H1 (cell line): ENCODE measurements at regions not wholly inside any gene's neighbourhood (a gene's known extent, or its start where the extent isn't known, plus 50 kb on each side); places are given as distances from the start of the nearest gene placed in this dataset.

Experiments used
- CTCF ChIA-PET: fragments of 300-600 bp; sonication (Branson Sonifier 250); formaldehyde crosslinking; loops from one replicate; lab custom pipeline; 2021; ENCODE audit not compliant: partially characterized antibody; lab: Charles Lee
- POLR2A ChIA-PET: fragments of 300-600 bp; sonication (Branson Sonifier 250); formaldehyde crosslinking; loops from one replicate; lab custom pipeline; 2021; ENCODE audit warnings: inconsistent platforms; ENCODE audit not compliant: partially characterized antibody; lab: Charles Lee
- DNase-seq, 2 experiments: peaks; one replicate each; pipeline versions ENCODE4 v3.0.0 to v3.0.0-alpha.2; 2010 to 2022; ENCODE audit warnings: low spot score in 2 of 2, low read depth in 1 of 2, mixed read lengths in 1 of 2
- FAIRE-seq: peaks from 2 replicates; lab custom pipeline; 2011; peaks lifted over from hg19 to GRCh38; lab: Jason Lieb, UNC
- H2AFZ ChIP-seq: 2 replicates; pipeline ENCODE4 v1.8.1; 2012; ENCODE audit warnings: low read length, inconsistent platforms
- H2AK5ac ChIP-seq: 2 replicates; pipeline ENCODE4 v1.6.1; 2013; ENCODE audit warnings: low read depth, low read length
- H2BK120ac ChIP-seq: replicated peaks from 2 replicates; pipeline ENCODE3; 2013; ENCODE audit warnings: low read depth, low read length, inconsistent platforms
- H2BK12ac ChIP-seq: 2 replicates; pipeline ENCODE4 v1.6.1; 2013; ENCODE audit warnings: low read depth, low read length
- H2BK15ac ChIP-seq: 2 replicates; pipeline ENCODE4 v1.6.1; 2013; ENCODE audit warnings: low read length
- H2BK20ac ChIP-seq: 2 replicates; pipeline ENCODE4 v1.6.1; 2013; ENCODE audit warnings: low read length
- H2BK5ac ChIP-seq: 2 replicates; pipeline ENCODE4 v1.6.1; 2013; ENCODE audit warnings: low read depth, low read length
- H3K14ac ChIP-seq: 2 replicates; pipeline ENCODE4 v1.6.1; 2013; ENCODE audit warnings: inconsistent platforms; ENCODE audit not compliant: insufficient read length
- H3K18ac ChIP-seq: 2 replicates; pipeline ENCODE4 v1.6.1; 2013; ENCODE audit warnings: low read length; ENCODE audit errors: extremely low read depth
- H3K23ac ChIP-seq: 2 replicates; pipeline ENCODE4 v1.6.1; 2013; ENCODE audit warnings: inconsistent platforms; ENCODE audit not compliant: insufficient read length
- H3K23me2 ChIP-seq: 2 replicates; pipeline ENCODE4 v1.6.1; 2013; ENCODE audit warnings: low read depth, low read length
- H3K27ac ChIP-seq: 2 replicates; pipeline ENCODE4 v1.6.1; 2011; ENCODE audit warnings: low read depth, low read length, inconsistent platforms
- H3K27me3 ChIP-seq, 4 experiments: replicated peaks in 1 of 4; 1 replicate in 1 of 4; 2 replicates in 3 of 4; pipeline versions ENCODE4 v1.6.1 to v1.8.1; 2011 to 2013; ENCODE audit warnings: low read length in 3 of 4, mild to moderate bottlenecking in 3 of 4, inconsistent platforms in 2 of 4, mixed read lengths in 2 of 4, moderate library complexity in 1 of 4; ENCODE audit not compliant: control insufficient read depth in 3 of 4, insufficient read depth in 3 of 4; ENCODE audit errors: extremely low read depth in 1 of 4
- H3K36me3 ChIP-seq, 4 experiments: 2 replicates each; pipeline versions ENCODE4 v1.6.1 to v1.8.1; 2011 to 2013; ENCODE audit warnings: mild to moderate bottlenecking in 4 of 4, low read length in 3 of 4, moderate library complexity in 2 of 4, control low read depth in 1 of 4, inconsistent platforms in 1 of 4; ENCODE audit not compliant: insufficient read depth in 4 of 4, control insufficient read depth in 2 of 4
- H3K4ac ChIP-seq: replicated peaks from 2 replicates; pipeline ENCODE3; 2013; ENCODE audit warnings: low read length, low read depth, mixed read lengths, inconsistent platforms; ENCODE audit not compliant: insufficient read length
- H3K4me1 ChIP-seq, 4 experiments: replicated peaks in 1 of 4; 1 replicate in 1 of 4; 2 replicates in 3 of 4; pipeline versions ENCODE4 v1.6.1 to v1.8.1; 2011 to 2013; ENCODE audit warnings: low read length in 3 of 4, inconsistent platforms in 2 of 4, mixed read lengths in 1 of 4; ENCODE audit not compliant: insufficient read depth in 4 of 4, control insufficient read depth in 3 of 4
- H3K4me2 ChIP-seq, 2 experiments: 2 replicates each; pipeline versions ENCODE4 v1.6.1 to v1.8.1; 2011 to 2013; ENCODE audit warnings: low read depth in 2 of 2, low read length in 2 of 2, control low read depth in 1 of 2, inconsistent platforms in 1 of 2, mild to moderate bottlenecking in 1 of 2; ENCODE audit not compliant: insufficient read depth in 1 of 2
- H3K4me3 ChIP-seq, 4 experiments: fragments of 200-600, 300-600 bp in 1 of 4; sonication (generic), shearing (Covaris generic), sonication (Bioruptor Twin) in 1 of 4; 2 replicates each; pipeline versions ENCODE4 v1.5.1 to v1.8.1; 2011 to 2016; ENCODE audit warnings: low read length in 4 of 4, low read depth in 3 of 4, control low read depth in 2 of 4, inconsistent platforms in 2 of 4, mild to moderate bottlenecking in 2 of 4, mixed read lengths in 1 of 4, moderate library complexity in 1 of 4; ENCODE audit not compliant: insufficient read depth in 2 of 4; ENCODE audit errors: extremely low read depth in 1 of 4
- H3K56ac ChIP-seq: replicated peaks from 2 replicates; pipeline ENCODE3; 2013; ENCODE audit warnings: low read depth, mild to moderate bottlenecking, mixed read lengths, low read length, inconsistent platforms; ENCODE audit not compliant: insufficient read length
- H3K79me1 ChIP-seq: 2 replicates; pipeline ENCODE4 v1.6.1; 2013; ENCODE audit warnings: low read depth, low read length, control low read depth
- H3K79me2 ChIP-seq, 2 experiments: 2 replicates each; pipeline versions ENCODE4 v1.6.1 to v1.8.1; 2012 to 2013; ENCODE audit warnings: low read length in 2 of 2, mild to moderate bottlenecking in 2 of 2, inconsistent platforms in 1 of 2; ENCODE audit not compliant: insufficient read depth in 2 of 2, control insufficient read depth in 1 of 2
- H3K9ac ChIP-seq, 4 experiments: replicated peaks in 1 of 4; 1 replicate in 1 of 4; 2 replicates in 3 of 4; pipeline versions ENCODE4 v1.6.1 to v1.8.1; 2011 to 2013; ENCODE audit warnings: low read depth in 3 of 4, low read length in 3 of 4, control low read depth in 2 of 4, mild to moderate bottlenecking in 2 of 4, moderate library complexity in 2 of 4, inconsistent platforms in 1 of 4; ENCODE audit errors: extremely low read depth in 1 of 4
- H3K9me3 ChIP-seq, 2 experiments: 2 replicates each; pipeline versions ENCODE4 v1.6.1 to v1.8.1; 2012 to 2013; ENCODE audit warnings: mild to moderate bottlenecking in 2 of 2, moderate library complexity in 2 of 2, control low read depth in 1 of 2, inconsistent platforms in 1 of 2, low read depth in 1 of 2, low read length in 1 of 2, mixed read lengths in 1 of 2; ENCODE audit not compliant: insufficient read depth in 2 of 2
- H4K20me1 ChIP-seq, 2 experiments: replicated peaks in 1 of 2; 2 replicates each; pipeline versions ENCODE3 to v1.8.1; 2011 to 2013; ENCODE audit warnings: inconsistent platforms in 2 of 2, low read length in 2 of 2, mild to moderate bottlenecking in 1 of 2; ENCODE audit not compliant: insufficient read depth in 2 of 2, control insufficient read depth in 1 of 2
- H4K5ac ChIP-seq: 2 replicates; pipeline ENCODE4 v1.6.1; 2013; ENCODE audit warnings: low read length, low read depth, mixed read lengths, inconsistent platforms; ENCODE audit not compliant: insufficient read length
- H4K8ac ChIP-seq: 2 replicates; pipeline ENCODE4 v1.8.0; 2013; ENCODE audit warnings: mild to moderate bottlenecking, moderate library complexity, low read length, inconsistent platforms; ENCODE audit not compliant: insufficient read depth; ENCODE audit errors: extremely low read depth
- H4K91ac ChIP-seq: replicated peaks from 2 replicates; pipeline ENCODE3; 2013; ENCODE audit warnings: low read length, mixed read lengths, inconsistent platforms; ENCODE audit not compliant: insufficient read length
- KDM1A ChIP-seq: fragments of 200-600, 300-600 bp; sonication (generic); IDR thresholded peaks from 2 replicates; pipeline ENCODE4 v1.7.1; 2016; ENCODE audit warnings: mild to moderate bottlenecking, low read length, borderline replicate concordance
- SIX5 ChIP-seq: IDR thresholded peaks from 2 replicates; pipeline ENCODE4 v1.6.1; 2011; ENCODE audit warnings: mild to moderate bottlenecking, low read depth, low read length
- SUZ12 ChIP-seq: fragments of 200-600 bp; sonication (generic); IDR thresholded peaks from 2 replicates; pipeline ENCODE4 v1.6.1; 2012; ENCODE audit warnings: mild to moderate bottlenecking, inconsistent platforms, low read length, moderate library complexity, mixed read lengths
- WGBS, 2 experiments: shearing (Covaris generic) in 1 of 2; methylation state at CpG; one replicate each; pipeline versions ENCODE4 v1.1.6 to v1.1.7; 2013 to 2015; ENCODE audit warnings: low lambda C conversion rate in 2 of 2, mixed read lengths in 2 of 2, inconsistent platforms in 1 of 2, low coverage in 1 of 2, missing lambda C conversion rate in 1 of 2; ENCODE audit not compliant: insufficient replicate concordance in 2 of 2, insufficient coverage in 1 of 2, insufficient read length in 1 of 2; ENCODE audit errors: extremely low coverage in 1 of 2, missing lambda C conversion rate in 1 of 2; 5-methylcytosine and 5-hydroxymethylcytosine counted together

GRCh38 chr5:40359093-40359492, 320.6 kb upstream of the PTGER4 start:
- Histone ChIP-seq H2BK15ac (no peak overlapping the region), H3K79me2 (no peaks in the 10 kb centered on the region; a peak in 1 of 4 replicates), H4K20me1 (no peaks in the 10 kb centered on the region), H4K5ac (no peak overlapping the region), H3K36me3 (no peaks in the 10 kb centered on the region), H3K9ac (no peak overlapping the region), H3K79me1 (no peaks in the 10 kb centered on the region), H3K27ac (no peak overlapping the region), H2BK120ac (no peak overlapping the region), H3K56ac (no peak overlapping the region), H3K23me2 (no peaks in the 10 kb centered on the region), H3K4me2 (no peak overlapping the region), H4K8ac (no peak overlapping the region), H3K4me1 (no peaks in the 10 kb centered on the region), H3K4ac (no peak overlapping the region), H2BK5ac (no peak overlapping the region), H3K4me3 (no peak overlapping the region), H3K14ac (no peak overlapping the region), H2BK12ac (no peak overlapping the region), H3K9me3 (peaks cover 3% of the 10 kb centered on the region in 2 experiments; a peak in 1 of 4 replicates), H3K18ac (no peak overlapping the region), H3K27me3 (no peaks in the 10 kb centered on the region), H3K23ac (no peak overlapping the region), H4K91ac (no peak overlapping the region), H2BK20ac (no peak overlapping the region), H2AFZ (no peak overlapping the region), H2AK5ac (no peak overlapping the region)
- ChIA-PET CTCF (no interaction called here), POLR2A (no interaction called here)
- FAIRE-seq (no peak), DNase-seq (no peak)
- 100% methylated on average over 1 of the region's 1 CpG; no CpG with 5 or more reads in 1 of the 2 experiments for WGBS, 2 experiments
- no peak for TF ChIP-seq SIX5
- TF ChIP-seq KDM1A, result no peak
- no peak for TF ChIP-seq SUZ12
